OCI-LY7 (cell line): ENCODE measurements at regions not wholly inside any gene's neighbourhood (a gene's known extent, or its start where the extent isn't known, plus 50 kb on each side); places are given as distances from the start of the nearest gene placed in this dataset.

ENCODE experiments used
- BruUV-seq: library from RNA; stranded (reverse); fragments of 400-500 nt; replicated peaks from 2 replicates; lab custom pipeline; 2021; lab: Mats Ljungman, UMichigan
- CTCF ChIA-PET: fragments of 300-600 bp; sonication (Branson Sonifier 250); formaldehyde crosslinking; loops from one replicate; lab custom pipeline; 2022; ENCODE audit warnings: antibody characterized with exemption; ENCODE audit not compliant: unreplicated experiment; lab: Charles Lee
- POLR2A ChIA-PET: fragments of 300-600 bp; sonication (Branson Sonifier 250); formaldehyde crosslinking; loops from one replicate; lab custom pipeline; 2022; ENCODE audit warnings: antibody characterized with exemption; lab: Charles Lee
- DNase-seq: peaks from one replicate; pipeline ENCODE4 v3.0.0-alpha.2; 2015; ENCODE audit warnings: low spot score
- H2AFZ ChIP-seq: fragments of 200-600 bp; sonication (generic), shearing (Covaris generic); 2 replicates; pipeline ENCODE4 v1.6.1; 2014; ENCODE audit warnings: mild to moderate bottlenecking, antibody characterized with exemption, low read length, moderate library complexity
- H3K27ac ChIP-seq: fragments of 200-600 bp; sonication (generic); 2 replicates; pipeline ENCODE4 v1.5.1; 2014; ENCODE audit warnings: mixed run types, low read depth, mild to moderate bottlenecking, moderate library complexity, low read length, inconsistent platforms; ENCODE audit not compliant: poor library complexity, severe bottlenecking
- H3K36me3 ChIP-seq: fragments of 200-600 bp; sonication (generic); 2 replicates; pipeline ENCODE4 v1.6.1; 2014; ENCODE audit warnings: mild to moderate bottlenecking, antibody characterized with exemption, low read length, moderate library complexity, mixed read lengths; ENCODE audit not compliant: insufficient read depth
- H3K4me1 ChIP-seq: fragments of 200-600 bp; sonication (generic); 2 replicates; pipeline ENCODE4 v1.5.1; 2014; ENCODE audit warnings: mild to moderate bottlenecking, low read length; ENCODE audit not compliant: insufficient read depth, poor library complexity, severe bottlenecking
- H3K4me2 ChIP-seq: fragments of 200-600 bp; sonication (generic); 2 replicates; pipeline ENCODE4 v1.6.1; 2014; ENCODE audit warnings: mild to moderate bottlenecking, low read length
- H3K4me3 ChIP-seq: fragments of 200-600 bp; sonication (generic); 2 replicates; pipeline ENCODE4 v1.5.1; 2014; ENCODE audit warnings: mild to moderate bottlenecking, low read depth, low read length; ENCODE audit not compliant: poor library complexity, severe bottlenecking
- H3K79me2 ChIP-seq: fragments of 200-600 bp; sonication (generic); 2 replicates; pipeline ENCODE4 v1.6.1; 2016; ENCODE audit warnings: low read depth, mild to moderate bottlenecking, low read length, moderate library complexity, mixed read lengths; ENCODE audit not compliant: insufficient read depth
- H3K9me2 ChIP-seq: fragments of 200-600 bp; sonication (generic); 2 replicates; pipeline ENCODE4 v1.6.1; 2016; ENCODE audit warnings: mild to moderate bottlenecking, low read length, mixed read lengths; ENCODE audit not compliant: insufficient read depth
- H3K9me3 ChIP-seq: fragments of 200-600 bp; sonication (generic); 2 replicates; pipeline ENCODE4 v1.6.1; 2014; ENCODE audit warnings: mild to moderate bottlenecking, mixed run types, low read length, mixed read lengths
- H4K20me1 ChIP-seq: fragments of 200-600 bp; sonication (generic); 2 replicates; pipeline ENCODE4 v1.6.1; 2014; ENCODE audit warnings: mild to moderate bottlenecking, antibody characterized with exemption, low read length, moderate library complexity, mixed read lengths; ENCODE audit not compliant: insufficient read depth
- EZH2phosphoT487 ChIP-seq: fragments of 200-600 bp; sonication (generic); IDR thresholded peaks from 2 replicates; pipeline ENCODE4 v1.6.1; 2018; ENCODE audit warnings: low read depth, borderline replicate concordance, mild to moderate bottlenecking, mixed run types, antibody characterized with exemption, low read length, moderate library complexity, mixed read lengths
- intact Hi-C: fragments of 100-400 bp; cut with micrococcal nuclease; formaldehyde crosslinking; loops from one replicate; pipeline ENCODE4 v1.10.0; 2022; ENCODE audit not compliant: unreplicated experiment
- TF ChIP-seq, protein P1 (sequence below): fragments of 200-600 bp; sonication (generic); conservative IDR thresholded peaks from 2 replicates; pipeline ENCODE4 v1.5.1; 2014; ENCODE audit warnings: mild to moderate bottlenecking, antibody characterized with exemption, low read length, moderate library complexity, mixed read lengths

DNA sequence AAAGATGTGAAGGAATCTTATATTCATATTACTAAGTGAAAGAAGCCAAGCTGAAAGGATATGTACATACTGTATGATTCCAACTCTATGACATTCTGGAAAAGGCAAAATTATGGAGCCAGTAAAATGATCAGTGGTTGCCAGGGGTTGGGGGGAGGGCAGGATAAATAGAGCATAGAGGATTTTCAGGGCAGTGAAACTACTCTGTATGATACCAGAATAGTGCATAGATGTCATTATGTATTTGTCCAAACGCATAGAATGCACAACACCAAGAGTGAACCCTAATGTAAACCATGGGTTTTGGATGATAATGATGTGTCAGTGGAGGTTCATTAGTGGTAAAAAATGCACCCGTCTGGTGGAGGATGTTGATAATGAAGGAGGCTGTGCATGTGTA is 71.0 kb upstream of the ZNF423 start:
- Histone ChIP-seq H3K9me2 (no peaks in the 10 kb centered on the region), H4K20me1 (no peaks in the 10 kb centered on the region), H3K4me1 (no peaks in the 10 kb centered on the region), H3K4me3 (no peak overlapping the region), H3K79me2 (no peaks in the 10 kb centered on the region), H3K27ac (no peak overlapping the region), H2AFZ (no peak overlapping the region), H3K9me3 (no peaks in the 10 kb centered on the region), H3K4me2 (no peak overlapping the region), H3K36me3 (no peaks in the 10 kb centered on the region)
- no TSS peak for BruUV-seq
- DNase-seq: no peak
- TF ChIP-seq, protein P1, sequence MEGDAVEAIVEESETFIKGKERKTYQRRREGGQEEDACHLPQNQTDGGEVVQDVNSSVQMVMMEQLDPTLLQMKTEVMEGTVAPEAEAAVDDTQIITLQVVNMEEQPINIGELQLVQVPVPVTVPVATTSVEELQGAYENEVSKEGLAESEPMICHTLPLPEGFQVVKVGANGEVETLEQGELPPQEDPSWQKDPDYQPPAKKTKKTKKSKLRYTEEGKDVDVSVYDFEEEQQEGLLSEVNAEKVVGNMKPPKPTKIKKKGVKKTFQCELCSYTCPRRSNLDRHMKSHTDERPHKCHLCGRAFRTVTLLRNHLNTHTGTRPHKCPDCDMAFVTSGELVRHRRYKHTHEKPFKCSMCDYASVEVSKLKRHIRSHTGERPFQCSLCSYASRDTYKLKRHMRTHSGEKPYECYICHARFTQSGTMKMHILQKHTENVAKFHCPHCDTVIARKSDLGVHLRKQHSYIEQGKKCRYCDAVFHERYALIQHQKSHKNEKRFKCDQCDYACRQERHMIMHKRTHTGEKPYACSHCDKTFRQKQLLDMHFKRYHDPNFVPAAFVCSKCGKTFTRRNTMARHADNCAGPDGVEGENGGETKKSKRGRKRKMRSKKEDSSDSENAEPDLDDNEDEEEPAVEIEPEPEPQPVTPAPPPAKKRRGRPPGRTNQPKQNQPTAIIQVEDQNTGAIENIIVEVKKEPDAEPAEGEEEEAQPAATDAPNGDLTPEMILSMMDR: no peak
- no peak for TF ChIP-seq EZH2phosphoT487
- intact Hi-C loops: no loop called here
- ChIA-PET CTCF (no interaction called here), POLR2A (no interaction called here)

DNA sequence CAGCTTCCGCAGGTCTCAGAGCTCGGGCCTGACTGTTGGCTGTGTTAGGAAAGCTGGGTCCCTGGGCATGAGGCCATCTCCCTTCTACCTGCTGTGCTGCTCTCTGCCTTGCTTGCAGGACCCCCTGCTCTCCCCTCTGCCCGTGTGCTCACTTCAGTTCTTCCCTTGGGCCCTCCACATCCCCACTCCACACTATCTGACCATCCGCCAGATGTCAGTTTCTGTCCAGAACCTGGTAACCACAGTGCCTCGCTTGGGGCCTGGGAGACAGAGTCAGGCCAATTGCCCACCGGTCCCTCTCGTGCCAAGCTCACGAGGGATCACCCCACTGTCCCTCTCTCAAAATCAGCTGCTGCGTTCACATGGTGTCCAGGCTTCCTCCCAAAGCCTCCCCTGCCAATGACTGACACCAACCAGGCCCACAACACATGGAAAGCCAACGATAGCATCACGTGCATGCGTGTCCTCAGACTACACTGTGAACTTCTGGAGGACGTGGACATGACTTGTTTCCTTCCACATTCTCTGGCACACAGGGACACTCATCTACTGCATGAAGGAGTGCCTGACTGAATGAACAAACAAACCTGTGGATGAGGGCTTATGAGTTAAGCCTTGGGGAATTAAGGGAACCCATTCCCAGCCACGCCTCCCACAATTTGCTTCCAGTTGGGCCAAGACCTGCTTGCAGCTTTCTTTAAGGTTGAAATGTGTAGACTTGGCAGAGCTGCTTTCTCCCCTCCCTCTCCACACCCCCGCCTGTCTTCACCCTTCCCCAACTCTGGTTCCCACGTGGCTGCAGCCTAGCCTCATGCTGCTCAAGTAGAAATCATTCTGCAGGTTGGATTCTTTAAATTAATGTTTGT is 72.5 kb upstream of the ZNF423 start:
- TF ChIP-seq, protein P1: no peak
- no peak for TF ChIP-seq EZH2phosphoT487
- Histone ChIP-seq H4K20me1 (no peaks in the 10 kb centered on the region), H3K9me3 (no peaks in the 10 kb centered on the region), H3K27ac (no peak overlapping the region), H3K4me1 (no peaks in the 10 kb centered on the region), H2AFZ (no peak overlapping the region), H3K79me2 (no peaks in the 10 kb centered on the region), H3K4me3 (no peak overlapping the region), H3K9me2 (no peaks in the 10 kb centered on the region), H3K4me2 (no peak overlapping the region), H3K36me3 (no peaks in the 10 kb centered on the region)
- no peak for DNase-seq
- POLR2A ChIA-PET: no interaction called here
- CTCF ChIA-PET: no interaction called here
- intact Hi-C loops: no loop called here
- BruUV-seq: no TSS peak

DNA sequence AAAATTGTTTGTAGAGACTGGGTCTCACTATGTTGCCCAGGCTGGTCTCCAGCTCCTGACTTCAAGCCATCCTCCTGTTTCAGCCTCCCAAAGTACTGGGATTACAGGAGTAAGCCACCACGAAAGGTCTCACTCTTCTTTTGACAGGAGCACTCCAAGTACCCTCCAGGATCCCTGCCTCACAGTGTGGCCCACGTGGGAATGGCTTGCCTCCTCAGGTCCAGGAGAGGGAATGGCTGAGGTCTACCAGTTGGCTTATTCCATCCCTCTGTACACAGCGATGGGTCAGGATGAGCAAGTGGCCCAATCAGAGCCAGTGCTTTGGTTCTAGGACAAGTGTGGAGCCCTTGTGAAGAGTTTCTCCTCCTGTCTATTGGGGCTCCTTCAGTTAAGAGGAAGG is 73.7 kb upstream of the ZNF423 start:
- DNase-seq: no peak
- H3K4me3 ChIP-seq: no peak overlapping the region
- TF ChIP-seq, protein P1: no peak
- TF ChIP-seq EZH2phosphoT487: no peak
- no peaks in the 10 kb centered on the region for H3K79me2 ChIP-seq
- H4K20me1 ChIP-seq: no peaks in the 10 kb centered on the region
- H3K4me2 ChIP-seq: no peak overlapping the region
- H3K27ac ChIP-seq: no peak overlapping the region
- no peaks in the 10 kb centered on the region for H3K36me3 ChIP-seq
- no peaks in the 10 kb centered on the region for H3K9me2 ChIP-seq
- BruUV-seq: no TSS peak
- intact Hi-C loops: no loop called here
- H3K4me1 ChIP-seq: no peaks in the 10 kb centered on the region
- H2AFZ ChIP-seq: no peak overlapping the region
- POLR2A ChIA-PET: no interaction called here
- H3K9me3 ChIP-seq: no peaks in the 10 kb centered on the region
- CTCF ChIA-PET: no interaction called here
